ENCODE measurements at regions not wholly inside any gene's neighbourhood (a gene's known extent, or its start where the extent isn't known, plus 50 kb on each side); places are given as distances from the start of the nearest gene placed in this dataset.

DNA sequence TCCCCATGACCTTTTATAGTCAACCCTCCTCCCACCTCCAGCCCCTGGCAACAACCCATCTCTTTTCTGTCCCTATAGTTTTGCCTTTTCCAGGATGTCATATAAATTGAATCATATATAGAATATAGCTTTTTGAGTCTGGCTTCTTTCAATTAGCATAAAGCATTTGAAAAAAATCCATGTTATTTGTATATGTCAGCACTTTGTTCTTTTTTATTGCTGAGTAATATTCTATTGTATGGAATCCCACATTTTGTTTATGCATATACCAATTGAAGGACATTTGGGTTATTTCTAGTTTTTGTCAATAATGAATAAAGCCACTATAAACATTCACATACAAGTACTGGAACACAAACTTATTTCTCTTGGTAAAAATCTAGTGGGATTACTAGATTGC, 58.0 kb upstream of the SSR3 start:
- TF ChIP-seq, protein P1, sequence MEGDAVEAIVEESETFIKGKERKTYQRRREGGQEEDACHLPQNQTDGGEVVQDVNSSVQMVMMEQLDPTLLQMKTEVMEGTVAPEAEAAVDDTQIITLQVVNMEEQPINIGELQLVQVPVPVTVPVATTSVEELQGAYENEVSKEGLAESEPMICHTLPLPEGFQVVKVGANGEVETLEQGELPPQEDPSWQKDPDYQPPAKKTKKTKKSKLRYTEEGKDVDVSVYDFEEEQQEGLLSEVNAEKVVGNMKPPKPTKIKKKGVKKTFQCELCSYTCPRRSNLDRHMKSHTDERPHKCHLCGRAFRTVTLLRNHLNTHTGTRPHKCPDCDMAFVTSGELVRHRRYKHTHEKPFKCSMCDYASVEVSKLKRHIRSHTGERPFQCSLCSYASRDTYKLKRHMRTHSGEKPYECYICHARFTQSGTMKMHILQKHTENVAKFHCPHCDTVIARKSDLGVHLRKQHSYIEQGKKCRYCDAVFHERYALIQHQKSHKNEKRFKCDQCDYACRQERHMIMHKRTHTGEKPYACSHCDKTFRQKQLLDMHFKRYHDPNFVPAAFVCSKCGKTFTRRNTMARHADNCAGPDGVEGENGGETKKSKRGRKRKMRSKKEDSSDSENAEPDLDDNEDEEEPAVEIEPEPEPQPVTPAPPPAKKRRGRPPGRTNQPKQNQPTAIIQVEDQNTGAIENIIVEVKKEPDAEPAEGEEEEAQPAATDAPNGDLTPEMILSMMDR (IDR thresholded peaks at IDR 0.05 in 2 of 3, conservative IDR thresholded peaks at IDR 0.05 in 1 of 3; ENCODE audit: borderline replicate concordance in 1 of 3, insufficient read depth in 1 of 3, low read depth in 2 of 3, low read length in 2 of 3) = no peak
- no peak for TF ChIP-seq EZH2 (IDR thresholded peaks at IDR 0.05)
- TF ChIP-seq POLR2A (IDR thresholded peaks at IDR 0.05; ENCODE audit: borderline replicate concordance, extremely low read depth, insufficient read depth, insufficient read length) = no peak
- TF ChIP-seq, protein P2, sequence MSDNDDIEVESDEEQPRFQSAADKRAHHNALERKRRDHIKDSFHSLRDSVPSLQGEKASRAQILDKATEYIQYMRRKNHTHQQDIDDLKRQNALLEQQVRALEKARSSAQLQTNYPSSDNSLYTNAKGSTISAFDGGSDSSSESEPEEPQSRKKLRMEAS (IDR thresholded peaks at IDR 0.05) = no peak
- TF ChIP-seq JUND (IDR thresholded peaks at IDR 0.05) = no peak
- TF ChIP-seq ZNF274 (IDR thresholded peaks at IDR 0.05; ENCODE audit: low read depth, low read length) = no peak
- TF ChIP-seq POLR2AphosphoS5 (IDR thresholded peaks at IDR 0.05; ENCODE audit: low read depth, low read length) = no peak

Data from HCT116 (cell line).